ENCODE measurements at regions not wholly inside any gene's neighbourhood (a gene's known extent, or its start where the extent isn't known, plus 50 kb on each side); places are given as distances from the start of the nearest gene placed in this dataset.

GRCh38 chr15:35256141-35256540 lies 171.0 kb upstream of the NANOGP8 start:
- TF ChIP-seq CTCF (IDR thresholded peaks at IDR 0.05) (no peak), POLR2A (IDR thresholded peaks at IDR 0.05) (no peak)
